ENCODE measurements at regions not wholly inside any gene's neighbourhood (a gene's known extent, or its start where the extent isn't known, plus 50 kb on each side); places are given as distances from the start of the nearest gene placed in this dataset.

- TF ChIP-seq CTCF (IDR thresholded peaks at IDR 0.05) = no peak
- no peak for TF ChIP-seq POLR2A (IDR thresholded peaks at IDR 0.05)
Measured at GRCh38 chr5:23437011-23437410, 70.4 kb upstream of the PRDM9 start.
